ENCODE measurements at regions not wholly inside any gene's neighbourhood (a gene's known extent, or its start where the extent isn't known, plus 50 kb on each side); places are given as distances from the start of the nearest gene placed in this dataset.

DNA sequence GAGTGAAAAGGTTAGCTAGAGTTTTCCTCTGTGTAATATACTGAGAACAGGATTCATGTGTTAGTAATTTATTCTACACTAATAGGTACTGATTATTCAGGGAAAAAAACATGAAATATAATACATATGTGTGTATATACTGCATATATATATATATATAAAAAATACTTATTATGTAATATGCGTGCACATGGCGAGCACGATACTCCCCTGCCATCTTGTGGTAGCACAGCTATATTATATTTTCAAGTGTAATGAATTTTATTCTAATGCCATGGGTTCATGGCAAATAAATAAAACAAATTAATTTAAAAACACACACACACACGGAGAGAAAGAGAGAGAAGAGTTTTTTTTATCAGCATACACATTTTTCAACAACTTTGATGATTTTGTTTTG lies 460.6 kb downstream of the KCNJ2 start:
- TF ChIP-seq, protein P1, sequence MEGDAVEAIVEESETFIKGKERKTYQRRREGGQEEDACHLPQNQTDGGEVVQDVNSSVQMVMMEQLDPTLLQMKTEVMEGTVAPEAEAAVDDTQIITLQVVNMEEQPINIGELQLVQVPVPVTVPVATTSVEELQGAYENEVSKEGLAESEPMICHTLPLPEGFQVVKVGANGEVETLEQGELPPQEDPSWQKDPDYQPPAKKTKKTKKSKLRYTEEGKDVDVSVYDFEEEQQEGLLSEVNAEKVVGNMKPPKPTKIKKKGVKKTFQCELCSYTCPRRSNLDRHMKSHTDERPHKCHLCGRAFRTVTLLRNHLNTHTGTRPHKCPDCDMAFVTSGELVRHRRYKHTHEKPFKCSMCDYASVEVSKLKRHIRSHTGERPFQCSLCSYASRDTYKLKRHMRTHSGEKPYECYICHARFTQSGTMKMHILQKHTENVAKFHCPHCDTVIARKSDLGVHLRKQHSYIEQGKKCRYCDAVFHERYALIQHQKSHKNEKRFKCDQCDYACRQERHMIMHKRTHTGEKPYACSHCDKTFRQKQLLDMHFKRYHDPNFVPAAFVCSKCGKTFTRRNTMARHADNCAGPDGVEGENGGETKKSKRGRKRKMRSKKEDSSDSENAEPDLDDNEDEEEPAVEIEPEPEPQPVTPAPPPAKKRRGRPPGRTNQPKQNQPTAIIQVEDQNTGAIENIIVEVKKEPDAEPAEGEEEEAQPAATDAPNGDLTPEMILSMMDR (IDR thresholded peaks at IDR 0.05; ENCODE audit: low read length): peak; percentile 18; the same call in 1 of the 2 replicates
- no peak for TF ChIP-seq EZH2 (IDR thresholded peaks at IDR 0.05; ENCODE audit: borderline replicate concordance, low read length)

Measured in OCI-LY1 (cell line).